ENCODE measurements at regions not wholly inside any gene's neighbourhood (a gene's known extent, or its start where the extent isn't known, plus 50 kb on each side); places are given as distances from the start of the nearest gene placed in this dataset.

DNA sequence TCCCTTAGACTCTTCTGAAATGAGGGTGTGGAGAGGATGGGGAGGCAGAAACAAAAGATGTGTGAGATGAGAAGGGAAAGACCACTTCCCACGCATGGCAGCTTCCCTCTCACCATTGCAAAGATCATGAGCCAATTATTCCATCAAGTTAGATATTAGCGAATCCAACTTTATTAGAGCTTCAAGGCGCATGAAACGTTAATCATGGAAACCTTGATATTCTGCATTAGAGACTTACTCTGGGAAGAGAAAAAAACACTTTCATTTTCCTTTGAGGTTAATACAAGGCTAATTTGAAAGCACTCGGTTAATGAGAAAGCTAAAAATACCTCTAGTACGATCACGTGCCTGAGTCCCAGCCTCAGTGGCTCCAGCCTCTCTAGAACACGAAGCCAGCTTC is 220.6 kb upstream of the RPL38 start:
- no peak for DNase-seq (ENCODE audit: extremely low read depth, low read depth)

DNA sequence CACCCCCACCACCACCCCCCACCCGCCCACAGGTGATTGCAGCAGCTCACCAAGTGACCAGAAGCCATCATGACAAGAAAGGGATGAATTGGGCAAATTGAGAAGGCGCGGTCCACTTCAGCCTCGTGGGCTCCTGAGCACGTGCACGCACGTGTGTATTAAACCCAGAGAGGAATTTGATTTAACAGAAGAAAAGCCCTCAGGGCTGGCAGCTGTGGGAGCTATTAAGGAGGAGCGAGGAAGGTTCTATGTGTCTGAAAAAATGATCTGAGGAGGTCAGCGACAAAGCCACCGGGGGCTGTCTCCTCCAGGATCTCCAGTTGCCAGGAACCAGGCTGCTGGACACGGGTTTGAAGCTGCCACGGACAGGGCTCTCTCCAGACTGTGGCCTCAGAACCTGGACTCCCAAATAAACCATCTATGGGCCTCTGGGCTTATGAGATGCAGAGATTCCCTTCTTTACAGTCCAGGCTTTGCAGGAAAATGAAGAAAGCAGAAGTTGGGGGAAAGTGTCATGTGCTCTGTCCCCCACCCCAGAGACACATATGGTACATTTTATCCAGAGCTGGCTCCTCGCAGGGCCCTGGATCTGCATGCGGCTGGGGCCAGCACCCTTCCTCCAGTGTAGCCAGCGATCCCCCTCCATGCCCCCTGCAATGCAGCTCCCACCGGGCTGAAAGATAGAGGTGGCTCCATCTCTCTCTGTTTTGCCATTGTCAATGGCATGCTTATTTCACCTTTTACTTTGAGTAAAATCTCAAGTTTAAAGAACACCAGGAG is 219.7 kb upstream of the RPL38 start:
- no peak for DNase-seq (ENCODE audit: extremely low read depth, low read depth)
- TF ChIP-seq, protein P1, sequence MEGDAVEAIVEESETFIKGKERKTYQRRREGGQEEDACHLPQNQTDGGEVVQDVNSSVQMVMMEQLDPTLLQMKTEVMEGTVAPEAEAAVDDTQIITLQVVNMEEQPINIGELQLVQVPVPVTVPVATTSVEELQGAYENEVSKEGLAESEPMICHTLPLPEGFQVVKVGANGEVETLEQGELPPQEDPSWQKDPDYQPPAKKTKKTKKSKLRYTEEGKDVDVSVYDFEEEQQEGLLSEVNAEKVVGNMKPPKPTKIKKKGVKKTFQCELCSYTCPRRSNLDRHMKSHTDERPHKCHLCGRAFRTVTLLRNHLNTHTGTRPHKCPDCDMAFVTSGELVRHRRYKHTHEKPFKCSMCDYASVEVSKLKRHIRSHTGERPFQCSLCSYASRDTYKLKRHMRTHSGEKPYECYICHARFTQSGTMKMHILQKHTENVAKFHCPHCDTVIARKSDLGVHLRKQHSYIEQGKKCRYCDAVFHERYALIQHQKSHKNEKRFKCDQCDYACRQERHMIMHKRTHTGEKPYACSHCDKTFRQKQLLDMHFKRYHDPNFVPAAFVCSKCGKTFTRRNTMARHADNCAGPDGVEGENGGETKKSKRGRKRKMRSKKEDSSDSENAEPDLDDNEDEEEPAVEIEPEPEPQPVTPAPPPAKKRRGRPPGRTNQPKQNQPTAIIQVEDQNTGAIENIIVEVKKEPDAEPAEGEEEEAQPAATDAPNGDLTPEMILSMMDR (IDR thresholded peaks at IDR 0.05; ENCODE audit: low read depth, low read length): no peak

More for the DNA sequence above, 220.6 kb upstream of the RPL38 start:
- TF ChIP-seq, protein P1 (IDR thresholded peaks at IDR 0.05; ENCODE audit: low read depth, low read length): no peak

DNA sequence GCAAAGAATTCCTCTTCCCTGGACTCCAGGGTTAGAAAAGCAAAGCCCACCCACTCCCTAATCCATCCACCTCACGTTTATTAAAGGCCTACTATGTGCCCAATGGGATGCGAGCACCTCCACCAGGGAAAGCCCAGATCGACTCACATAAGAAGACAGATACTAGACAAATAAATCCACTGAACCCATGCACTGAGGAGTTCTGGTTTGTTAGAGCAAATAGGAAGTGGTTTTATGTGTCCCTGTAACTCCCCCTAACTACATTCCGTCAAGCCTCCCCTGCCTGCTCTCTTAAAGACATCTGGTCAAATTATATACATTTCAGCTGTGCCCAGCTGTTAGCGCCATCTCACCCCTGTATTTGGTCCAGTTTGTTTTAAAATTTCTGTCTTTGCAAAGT is 218.5 kb upstream of the RPL38 start:
- no peak for DNase-seq (ENCODE audit: extremely low read depth, low read depth)
- TF ChIP-seq, protein P1 (IDR thresholded peaks at IDR 0.05; ENCODE audit: low read depth, low read length): no peak

DNA sequence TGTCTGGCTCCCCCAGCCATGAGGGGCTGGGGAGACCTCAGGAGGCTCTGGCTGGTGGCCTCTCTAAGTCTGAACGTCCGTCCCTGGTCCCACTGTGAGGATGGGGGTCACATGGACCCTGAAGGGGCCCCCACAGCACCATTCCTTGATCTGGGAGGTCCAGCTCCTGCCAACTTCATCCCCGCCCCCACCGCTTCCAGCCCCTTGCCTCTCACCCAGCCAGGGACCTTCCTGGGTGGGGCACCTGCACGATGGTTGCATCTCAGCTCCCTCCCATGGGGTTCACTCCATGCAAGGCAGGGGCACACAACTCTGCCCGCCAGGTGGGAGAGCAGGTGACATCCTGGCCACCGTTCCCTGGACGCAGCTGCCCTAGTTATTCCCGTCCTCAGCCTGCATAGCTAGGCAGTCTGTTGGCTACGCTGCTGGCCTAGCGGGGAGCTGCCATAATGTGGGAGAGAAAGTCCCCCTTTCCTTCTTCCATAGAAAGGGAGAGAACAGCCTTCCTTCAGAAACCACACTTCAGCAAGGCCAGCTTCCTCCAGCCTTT is 217.9 kb upstream of the RPL38 start:
- no peak for DNase-seq (ENCODE audit: extremely low read depth, low read depth)
- TF ChIP-seq, protein P1 (IDR thresholded peaks at IDR 0.05; ENCODE audit: low read depth, low read length): no peak

DNA sequence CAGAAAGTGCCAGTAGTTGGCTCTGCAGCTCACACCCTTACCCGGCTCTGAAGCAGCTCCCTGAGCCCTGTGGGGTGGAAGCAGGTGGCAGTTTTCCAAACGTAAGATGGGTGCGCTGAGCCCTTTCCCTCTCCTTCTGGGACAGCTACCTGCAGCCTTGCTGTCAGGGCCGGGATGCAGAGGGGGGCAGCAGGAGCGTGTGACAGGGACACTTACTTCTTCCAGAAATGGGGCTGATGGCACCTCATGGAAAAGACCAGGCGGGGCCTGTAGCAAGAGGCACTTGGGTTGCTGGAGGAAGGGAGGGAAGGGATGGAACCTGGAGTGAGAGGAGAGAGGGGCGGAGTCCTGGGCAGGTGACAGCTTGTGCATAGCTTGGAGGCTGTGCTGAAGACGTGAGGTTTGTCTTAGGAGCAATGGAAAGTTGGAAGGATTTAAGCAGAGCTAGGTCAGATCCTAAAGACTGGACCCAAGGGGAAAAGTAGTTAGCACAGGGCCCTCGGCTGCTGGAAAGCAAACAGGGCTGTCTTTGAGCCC is 216.8 kb upstream of the RPL38 start:
- no peak for DNase-seq (ENCODE audit: extremely low read depth, low read depth)
- TF ChIP-seq, protein P1 (IDR thresholded peaks at IDR 0.05; ENCODE audit: low read depth, low read length): no peak

DNA sequence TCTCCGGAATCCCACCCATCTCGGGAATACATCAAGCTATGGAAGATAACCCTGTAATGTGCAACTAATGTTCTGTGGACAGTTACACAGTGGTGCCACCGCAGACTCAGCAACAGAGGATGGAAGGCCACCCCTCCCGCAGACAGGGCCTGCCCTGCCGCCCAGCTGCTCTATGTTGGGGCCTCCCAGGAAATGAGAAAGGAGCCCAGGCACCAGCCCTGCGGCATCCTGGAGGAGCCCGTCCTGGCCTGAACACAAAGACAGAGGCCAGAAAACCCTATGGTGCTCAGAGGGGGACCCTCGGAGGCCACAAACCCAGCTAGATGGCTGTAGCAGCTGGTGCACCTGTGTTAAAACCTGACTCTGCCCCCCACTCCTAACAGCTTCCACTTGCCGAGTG is 216.1 kb upstream of the RPL38 start:
- TF ChIP-seq, protein P1 (IDR thresholded peaks at IDR 0.05; ENCODE audit: low read depth, low read length): no peak
- no peak for DNase-seq (ENCODE audit: extremely low read depth, low read depth)

DNA sequence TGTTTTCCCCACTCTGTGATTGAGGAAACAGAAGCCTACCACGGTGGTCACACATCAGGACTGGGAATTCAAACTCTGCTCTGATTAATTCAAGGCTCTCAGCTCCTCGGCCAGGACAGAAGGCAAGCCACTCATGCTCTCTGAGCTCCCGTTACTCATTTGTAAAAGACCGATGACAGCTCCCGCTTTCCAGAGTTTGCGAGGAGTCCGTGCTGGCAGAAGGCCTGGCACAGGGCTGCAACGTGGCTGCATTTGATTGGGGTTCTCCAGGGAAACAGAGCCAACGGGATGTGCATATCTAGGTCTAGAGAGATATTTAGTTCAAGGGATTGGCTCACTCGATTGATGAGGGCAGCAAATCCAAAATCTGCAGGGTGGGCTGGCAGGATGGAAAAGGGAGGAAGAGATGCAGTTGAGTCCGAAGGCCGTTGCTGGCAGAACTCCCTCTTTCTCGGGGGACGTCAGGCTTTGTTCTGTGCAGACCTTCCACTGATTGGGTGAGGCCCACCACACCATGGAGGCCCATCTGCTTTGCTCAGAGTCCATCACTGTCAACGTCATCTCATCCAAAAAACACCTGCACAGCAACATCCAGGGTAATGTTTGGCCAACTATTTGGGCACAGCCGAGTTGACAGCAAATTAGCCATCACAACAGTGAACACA is 215.5 kb upstream of the RPL38 start:
- DNase-seq (ENCODE audit: extremely low read depth, low read depth): no peak
- TF ChIP-seq, protein P1 (IDR thresholded peaks at IDR 0.05; ENCODE audit: low read depth, low read length): no peak
